Lower leg skin (tissue), 3 donors: ENCODE measurements at regions not wholly inside any gene's neighbourhood (a gene's known extent, or its start where the extent isn't known, plus 50 kb on each side); places are given as distances from the start of the nearest gene placed in this dataset.

Source experiments
- POLR2A ChIP-seq, 2 donors: fragments of 450-650 bp; IDR thresholded peaks; one replicate each; pipeline ENCODE4 v1.6.1; 2016 to 2017; ENCODE audit warnings: antibody characterized with exemption in 2 of 2, mild to moderate bottlenecking in 1 of 2, moderate library complexity in 1 of 2
- TF ChIP-seq, protein P1 (sequence below), 3 donors: fragments of 450-650 bp; IDR thresholded peaks; one replicate each; pipeline ENCODE4 v1.5.1; 2016; ENCODE audit warnings: antibody characterized with exemption in 3 of 3, mild to moderate bottlenecking in 3 of 3, moderate library complexity in 2 of 3

DNA sequence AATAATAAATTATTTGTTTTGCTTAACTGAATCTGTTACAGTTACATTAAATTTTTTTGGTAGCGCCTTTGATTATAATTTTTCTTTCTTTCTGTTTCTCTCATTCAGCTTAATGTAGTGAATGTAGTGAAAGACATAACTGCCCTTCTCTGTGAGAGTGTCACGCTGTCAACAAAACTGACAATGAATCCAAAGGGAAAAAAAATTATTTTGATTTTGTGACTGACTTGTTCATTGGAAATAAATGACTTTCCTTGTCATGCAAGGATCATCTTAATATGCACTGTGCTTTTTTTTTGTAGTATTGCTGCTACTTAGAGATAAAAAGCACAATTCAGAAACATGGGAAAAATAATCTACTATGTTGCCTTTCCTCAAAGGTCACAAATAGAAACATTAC is 1196.4 kb downstream of the PCDH17 start:
- TF ChIP-seq POLR2A (IDR thresholded peaks at IDR 0.05), result no peak
- TF ChIP-seq, protein P1, sequence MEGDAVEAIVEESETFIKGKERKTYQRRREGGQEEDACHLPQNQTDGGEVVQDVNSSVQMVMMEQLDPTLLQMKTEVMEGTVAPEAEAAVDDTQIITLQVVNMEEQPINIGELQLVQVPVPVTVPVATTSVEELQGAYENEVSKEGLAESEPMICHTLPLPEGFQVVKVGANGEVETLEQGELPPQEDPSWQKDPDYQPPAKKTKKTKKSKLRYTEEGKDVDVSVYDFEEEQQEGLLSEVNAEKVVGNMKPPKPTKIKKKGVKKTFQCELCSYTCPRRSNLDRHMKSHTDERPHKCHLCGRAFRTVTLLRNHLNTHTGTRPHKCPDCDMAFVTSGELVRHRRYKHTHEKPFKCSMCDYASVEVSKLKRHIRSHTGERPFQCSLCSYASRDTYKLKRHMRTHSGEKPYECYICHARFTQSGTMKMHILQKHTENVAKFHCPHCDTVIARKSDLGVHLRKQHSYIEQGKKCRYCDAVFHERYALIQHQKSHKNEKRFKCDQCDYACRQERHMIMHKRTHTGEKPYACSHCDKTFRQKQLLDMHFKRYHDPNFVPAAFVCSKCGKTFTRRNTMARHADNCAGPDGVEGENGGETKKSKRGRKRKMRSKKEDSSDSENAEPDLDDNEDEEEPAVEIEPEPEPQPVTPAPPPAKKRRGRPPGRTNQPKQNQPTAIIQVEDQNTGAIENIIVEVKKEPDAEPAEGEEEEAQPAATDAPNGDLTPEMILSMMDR (IDR thresholded peaks at IDR 0.05), result no peak
